DND-41 (cell line): ENCODE measurements at regions not wholly inside any gene's neighbourhood (a gene's known extent, or its start where the extent isn't known, plus 50 kb on each side); places are given as distances from the start of the nearest gene placed in this dataset.

Experiments used
- ATAC-seq: fragments of 200-7000 bp; cut with Tn5 transposase; 3 replicates; pipeline ENCODE4 v1.9.1; 2021; ENCODE audit warnings: low read depth; ENCODE audit not compliant: insufficient read depth
- DNase-seq: peaks from one replicate; pipeline ENCODE4 v3.0.0-alpha.2; 2020
- H2AFZ ChIP-seq: 2 replicates; pipeline ENCODE4 v1.6.0; 2012; ENCODE audit warnings: low read depth, low read length
- H3K27ac ChIP-seq: 2 replicates; pipeline ENCODE4 v1.5.1; 2012; ENCODE audit warnings: low read length, inconsistent platforms
- H3K27me3 ChIP-seq: fragments of 200-600 bp; sonication (generic); 2 replicates; pipeline ENCODE4 v1.6.0; 2012; ENCODE audit warnings: low read length, mild to moderate bottlenecking, inconsistent platforms; ENCODE audit not compliant: insufficient read depth, poor library complexity
- H3K36me3 ChIP-seq: 2 replicates; pipeline ENCODE4 v1.5.1; 2012; ENCODE audit warnings: low read length, inconsistent platforms; ENCODE audit not compliant: insufficient read depth
- H3K4me1 ChIP-seq: 2 replicates; pipeline ENCODE4 v1.5.1; 2012; ENCODE audit warnings: mild to moderate bottlenecking, low read length; ENCODE audit not compliant: insufficient read depth
- H3K4me2 ChIP-seq: 2 replicates; pipeline ENCODE4 v1.6.0; 2012; ENCODE audit warnings: mild to moderate bottlenecking, moderate library complexity, low read length, inconsistent platforms; ENCODE audit not compliant: insufficient read depth
- H3K4me3 ChIP-seq, 2 experiments: fragments of 200-600 bp in 1 of 2; shearing (Covaris generic) in 1 of 2; 2 replicates each; pipeline ENCODE4 v1.5.1; 2012 to 2016; ENCODE audit warnings: inconsistent platforms in 2 of 2, low read length in 2 of 2, mild to moderate bottlenecking in 2 of 2, low read depth in 1 of 2, moderate library complexity in 1 of 2
- H3K79me2 ChIP-seq: 2 replicates; pipeline ENCODE4 v1.6.0; 2012; ENCODE audit warnings: low read length, inconsistent platforms; ENCODE audit not compliant: insufficient read depth
- H3K9ac ChIP-seq: 2 replicates; pipeline ENCODE4 v1.6.0; 2012; ENCODE audit warnings: low read depth, mild to moderate bottlenecking, inconsistent platforms, low read length, moderate library complexity
- H3K9me3 ChIP-seq: 2 replicates; pipeline ENCODE4 v1.5.1; 2012; ENCODE audit warnings: low read length, moderate library complexity, mild to moderate bottlenecking, inconsistent platforms; ENCODE audit not compliant: insufficient read depth, severe bottlenecking
- H4K20me1 ChIP-seq: 2 replicates; pipeline ENCODE4 v1.6.0; 2012; ENCODE audit warnings: low read length; ENCODE audit not compliant: insufficient read depth
- EZH2 ChIP-seq: IDR thresholded peaks from 3 replicates; pipeline ENCODE4 v1.6.1; 2012; ENCODE audit warnings: borderline replicate concordance, low read depth, mild to moderate bottlenecking, moderate library complexity, low read length, inconsistent platforms; ENCODE audit not compliant: severe bottlenecking
- TF ChIP-seq, protein P1 (sequence below): IDR thresholded peaks from 2 replicates; pipeline ENCODE4 v1.5.1; 2012; ENCODE audit warnings: borderline replicate concordance, low read length, moderate library complexity, mild to moderate bottlenecking; ENCODE audit not compliant: poor library complexity, severe bottlenecking; ENCODE audit errors: extremely low read depth

DNA sequence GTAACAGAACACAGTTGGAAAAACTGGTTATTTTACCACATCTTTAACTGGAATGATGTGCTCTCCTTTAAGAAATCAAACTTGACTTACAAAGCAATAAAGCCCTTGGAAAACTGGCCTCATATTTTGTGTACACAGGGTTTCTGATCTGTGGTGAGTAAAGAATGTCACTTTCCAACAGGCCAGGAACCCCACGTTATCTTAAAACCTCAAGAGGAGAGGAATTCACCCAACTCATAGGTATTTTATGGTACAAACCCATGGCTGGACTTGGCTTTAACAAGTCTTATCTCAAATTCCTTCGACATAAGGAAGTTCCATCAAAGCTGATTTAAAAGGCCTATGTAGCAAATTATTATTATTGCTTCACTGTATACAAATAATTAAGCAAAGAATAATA lies 1735.1 kb downstream of the PCDH7 start:
- Histone ChIP-seq H3K79me2 (no peaks in the 10 kb centered on the region), H3K9me3 (no peaks in the 10 kb centered on the region), H3K4me2 (no peak overlapping the region), H3K4me1 (no peaks in the 10 kb centered on the region), H3K36me3 (no peaks in the 10 kb centered on the region), H3K27me3 (no peaks in the 10 kb centered on the region), H2AFZ (no peak overlapping the region), H3K4me3 (no peak overlapping the region), H3K27ac (no peak overlapping the region), H3K9ac (no peak overlapping the region), H4K20me1 (no peaks in the 10 kb centered on the region)
- ATAC-seq (no peak), DNase-seq (no peak)
- TF ChIP-seq, protein P1, sequence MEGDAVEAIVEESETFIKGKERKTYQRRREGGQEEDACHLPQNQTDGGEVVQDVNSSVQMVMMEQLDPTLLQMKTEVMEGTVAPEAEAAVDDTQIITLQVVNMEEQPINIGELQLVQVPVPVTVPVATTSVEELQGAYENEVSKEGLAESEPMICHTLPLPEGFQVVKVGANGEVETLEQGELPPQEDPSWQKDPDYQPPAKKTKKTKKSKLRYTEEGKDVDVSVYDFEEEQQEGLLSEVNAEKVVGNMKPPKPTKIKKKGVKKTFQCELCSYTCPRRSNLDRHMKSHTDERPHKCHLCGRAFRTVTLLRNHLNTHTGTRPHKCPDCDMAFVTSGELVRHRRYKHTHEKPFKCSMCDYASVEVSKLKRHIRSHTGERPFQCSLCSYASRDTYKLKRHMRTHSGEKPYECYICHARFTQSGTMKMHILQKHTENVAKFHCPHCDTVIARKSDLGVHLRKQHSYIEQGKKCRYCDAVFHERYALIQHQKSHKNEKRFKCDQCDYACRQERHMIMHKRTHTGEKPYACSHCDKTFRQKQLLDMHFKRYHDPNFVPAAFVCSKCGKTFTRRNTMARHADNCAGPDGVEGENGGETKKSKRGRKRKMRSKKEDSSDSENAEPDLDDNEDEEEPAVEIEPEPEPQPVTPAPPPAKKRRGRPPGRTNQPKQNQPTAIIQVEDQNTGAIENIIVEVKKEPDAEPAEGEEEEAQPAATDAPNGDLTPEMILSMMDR = no peak
- TF ChIP-seq EZH2 = no peak

DNA sequence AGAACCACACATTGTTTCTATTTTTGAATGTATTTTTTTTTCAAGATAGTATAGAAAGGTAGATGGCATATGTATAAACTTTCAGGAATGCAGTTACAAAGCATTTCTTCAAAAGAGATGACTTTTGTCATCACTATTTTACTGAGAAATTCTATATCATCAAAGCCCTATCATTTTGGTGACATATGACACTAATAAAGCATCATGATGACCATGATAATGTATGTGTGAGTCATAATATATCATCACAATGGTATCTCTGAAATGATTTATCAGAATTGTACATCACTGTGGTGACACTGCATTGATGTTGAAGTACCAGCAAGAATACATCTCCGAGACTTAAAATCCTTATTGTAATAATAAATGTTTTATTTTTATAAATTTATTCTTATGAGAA lies 1740.8 kb downstream of the PCDH7 start:
- Histone ChIP-seq H2AFZ (no peak overlapping the region), H3K79me2 (no peaks in the 10 kb centered on the region), H3K27ac (no peak overlapping the region), H3K27me3 (no peaks in the 10 kb centered on the region), H3K9me3 (no peaks in the 10 kb centered on the region), H3K4me2 (no peak overlapping the region), H3K9ac (no peak overlapping the region), H4K20me1 (no peaks in the 10 kb centered on the region), H3K4me3 (no peak overlapping the region), H3K36me3 (no peaks in the 10 kb centered on the region), H3K4me1 (no peaks in the 10 kb centered on the region)
- ATAC-seq = no peak
- TF ChIP-seq, protein P1 = no peak
- TF ChIP-seq EZH2 = no peak
- no peak for DNase-seq

- no peak overlapping the region for H3K9ac ChIP-seq
- DNase-seq = no peak
- no peaks in the 10 kb centered on the region for H3K36me3 ChIP-seq
- TF ChIP-seq EZH2 = no peak
- TF ChIP-seq, protein P1 = peak; percentile 56
- no peaks in the 10 kb centered on the region for H3K27me3 ChIP-seq
- no peaks in the 10 kb centered on the region for H3K9me3 ChIP-seq
- no peak overlapping the region for H3K27ac ChIP-seq
- no peak overlapping the region for H2AFZ ChIP-seq
- H3K4me1 ChIP-seq = no peaks in the 10 kb centered on the region
- H3K79me2 ChIP-seq = no peaks in the 10 kb centered on the region
- no peak overlapping the region for H3K4me3 ChIP-seq
- ATAC-seq = no peak
- H3K4me2 ChIP-seq = no peak overlapping the region
- no peaks in the 10 kb centered on the region for H4K20me1 ChIP-seq
Observed at GRCh38 chr4:32462944-32463343, 1742.8 kb downstream of the PCDH7 start.

DNA sequence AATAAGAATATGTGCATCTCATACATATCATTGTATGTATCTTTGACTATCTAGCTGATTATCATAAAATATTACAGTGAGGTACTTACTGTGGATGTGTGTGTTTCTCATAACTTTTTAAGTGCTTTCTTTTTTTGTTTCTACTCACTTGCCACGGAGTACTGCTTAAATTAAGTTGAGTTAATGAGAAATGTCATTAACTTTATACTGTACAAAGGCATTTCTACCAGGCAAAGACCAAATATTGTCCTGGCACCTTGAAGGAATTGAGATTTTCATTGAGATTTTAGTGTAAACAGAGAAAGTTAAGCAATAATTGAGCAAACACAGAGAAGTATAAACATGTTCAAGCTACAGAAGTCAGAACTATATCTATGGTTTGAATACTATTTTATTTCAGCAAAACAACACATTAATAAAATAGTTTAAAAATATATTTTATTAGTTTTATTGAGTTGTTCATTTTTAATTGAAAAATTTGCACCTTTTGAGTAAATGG lies 1750.0 kb downstream of the PCDH7 start:
- Histone ChIP-seq H4K20me1 (no peaks in the 10 kb centered on the region), H3K4me3 (no peak overlapping the region), H3K9me3 (no peaks in the 10 kb centered on the region), H3K79me2 (no peaks in the 10 kb centered on the region), H3K36me3 (no peaks in the 10 kb centered on the region), H3K4me1 (no peaks in the 10 kb centered on the region), H3K27me3 (no peaks in the 10 kb centered on the region), H3K9ac (no peak overlapping the region), H3K27ac (no peak overlapping the region), H3K4me2 (no peak overlapping the region), H2AFZ (no peak overlapping the region)
- TF ChIP-seq, protein P1 = no peak
- TF ChIP-seq EZH2 = no peak
- ATAC-seq (no peak), DNase-seq (no peak)
